IMR-90 (cell line): ENCODE measurements at regions not wholly inside any gene's neighbourhood (a gene's known extent, or its start where the extent isn't known, plus 50 kb on each side); places are given as distances from the start of the nearest gene placed in this dataset.

Experiments used
- CTCF ChIP-seq: conservative IDR thresholded peaks from 2 replicates; pipeline ENCODE4 v1.5.1; 2012; ENCODE audit warnings: mild to moderate bottlenecking, low read depth, low read length, improper control_type of control experiment
- ELK1 ChIP-seq: fragments of 150-350 bp; IDR thresholded peaks from 2 replicates; pipeline ENCODE4 v1.6.1; 2016; ENCODE audit warnings: low read depth, mild to moderate bottlenecking, low read length, moderate library complexity, borderline replicate concordance
- MAFK ChIP-seq: IDR thresholded peaks from 2 replicates; pipeline ENCODE4 v1.6.1; 2012; ENCODE audit warnings: low read depth, low read length, improper control_type of control experiment

GRCh38 chr2:239667431-239667985, 266.7 kb upstream of the HDAC4 start:
- TF ChIP-seq ELK1 (no peak), CTCF (no peak), MAFK (no peak)
